NCI-H2171 (cell line): ENCODE measurements at regions not wholly inside any gene's neighbourhood (a gene's known extent, or its start where the extent isn't known, plus 50 kb on each side); places are given as distances from the start of the nearest gene placed in this dataset.
"Not testable (repeated sequence)": the region's sequence is repeated elsewhere in the genome, so short reads cannot be mapped to it uniquely, and the experiment has no call there.

ENCODE experiments used
- DNase-seq: peaks from one replicate; lab custom pipeline; 2025; lab: John Stamatoyannopoulos, UW

DNA sequence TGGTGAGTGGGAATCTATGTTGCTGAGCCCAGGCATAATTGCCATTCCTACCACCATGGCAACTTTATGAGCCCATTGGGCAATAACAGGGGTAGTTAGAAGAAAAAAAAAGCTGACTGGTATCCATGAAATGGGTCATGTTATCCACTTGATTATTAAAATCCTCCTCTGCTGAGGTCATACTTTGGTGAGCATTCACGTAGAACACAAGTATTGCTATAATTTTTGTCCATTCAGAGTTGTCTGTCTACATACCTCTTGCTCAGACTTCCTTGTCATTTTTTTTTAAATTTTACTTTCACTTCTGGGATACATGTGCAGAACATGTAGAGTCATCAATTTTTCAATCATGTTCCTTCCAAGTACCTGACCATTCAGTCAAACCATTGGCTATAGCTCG is 780.8 kb upstream of the ARRDC3 start:
- no peak for DNase-seq

DNA sequence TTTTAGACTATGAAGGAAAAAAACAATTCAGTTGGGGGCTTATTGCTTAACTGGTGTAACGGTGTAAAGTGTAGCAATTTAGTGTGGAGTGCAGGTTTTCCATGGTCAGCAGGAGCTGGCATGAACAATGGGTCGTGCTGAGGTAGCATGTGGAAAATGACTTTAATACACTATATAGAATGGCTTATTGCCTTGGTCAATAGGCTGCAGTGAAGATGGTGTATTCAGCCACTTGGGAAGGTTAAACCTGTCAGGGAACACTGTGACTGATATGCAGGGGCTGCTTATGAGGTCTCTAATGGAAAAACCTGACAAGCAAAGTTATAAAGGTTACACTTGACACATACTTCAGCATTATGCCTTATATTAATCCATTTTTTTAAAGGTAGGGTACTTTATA is 764.7 kb upstream of the ARRDC3 start:
- DNase-seq, result no peak

DNA sequence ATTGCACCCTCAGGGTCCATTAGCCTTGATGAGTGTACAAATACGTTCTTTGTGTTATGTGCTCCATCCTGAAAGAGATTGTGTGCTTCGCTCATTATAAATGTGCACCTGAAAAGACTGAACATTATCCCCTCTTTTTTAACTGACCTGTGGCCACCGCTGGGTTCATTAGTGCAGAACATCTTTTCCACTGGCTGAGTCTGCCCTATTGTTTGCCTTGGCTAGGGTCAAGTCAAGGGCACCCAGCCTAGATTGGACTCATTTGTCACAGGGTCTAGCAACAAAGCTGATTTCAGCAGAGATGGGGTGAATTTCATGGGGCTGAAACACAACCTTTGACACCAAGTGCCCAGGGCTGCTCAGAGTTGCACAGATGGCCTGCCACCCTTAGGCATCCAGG is 764.1 kb upstream of the ARRDC3 start:
- no peak for DNase-seq

DNA sequence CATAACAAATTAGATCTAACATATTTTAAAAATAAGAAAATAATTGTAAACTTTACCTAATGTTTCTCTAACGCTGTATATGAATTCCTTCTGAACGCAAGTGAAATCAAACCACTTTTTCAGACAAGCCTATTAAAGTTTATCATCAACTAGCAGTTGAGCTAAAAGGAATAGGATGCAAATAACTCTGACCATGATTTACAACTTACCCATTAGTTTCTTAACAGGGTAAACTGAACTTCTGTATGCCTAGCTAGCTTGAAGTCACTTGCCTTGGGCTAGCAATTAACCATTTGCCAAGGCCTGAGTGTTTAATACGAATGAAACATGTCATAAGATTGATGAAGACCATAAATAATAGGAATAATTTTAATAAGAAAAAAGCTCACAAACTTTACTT is 762.7 kb upstream of the ARRDC3 start:
- no peak for DNase-seq

DNA sequence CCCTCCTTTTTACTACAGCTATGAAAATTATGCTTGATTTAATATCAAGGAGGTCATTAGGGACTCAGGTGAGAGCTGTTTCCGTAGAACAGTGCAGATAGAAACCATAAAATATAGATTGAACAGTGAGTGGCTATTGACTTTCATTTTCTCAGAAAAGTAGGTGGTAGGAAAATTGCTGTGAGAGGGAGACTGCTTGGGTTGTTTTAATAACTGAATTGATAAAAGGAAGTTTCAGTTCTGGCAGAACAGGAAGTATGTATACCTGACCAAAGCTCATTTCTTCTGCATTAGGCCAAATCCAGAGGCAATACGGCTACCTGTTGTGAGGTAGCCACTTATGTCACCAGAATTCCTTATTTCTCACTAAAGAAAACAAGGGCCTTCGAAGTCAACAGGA is 761.7 kb upstream of the ARRDC3 start:
- no peak for DNase-seq

DNA sequence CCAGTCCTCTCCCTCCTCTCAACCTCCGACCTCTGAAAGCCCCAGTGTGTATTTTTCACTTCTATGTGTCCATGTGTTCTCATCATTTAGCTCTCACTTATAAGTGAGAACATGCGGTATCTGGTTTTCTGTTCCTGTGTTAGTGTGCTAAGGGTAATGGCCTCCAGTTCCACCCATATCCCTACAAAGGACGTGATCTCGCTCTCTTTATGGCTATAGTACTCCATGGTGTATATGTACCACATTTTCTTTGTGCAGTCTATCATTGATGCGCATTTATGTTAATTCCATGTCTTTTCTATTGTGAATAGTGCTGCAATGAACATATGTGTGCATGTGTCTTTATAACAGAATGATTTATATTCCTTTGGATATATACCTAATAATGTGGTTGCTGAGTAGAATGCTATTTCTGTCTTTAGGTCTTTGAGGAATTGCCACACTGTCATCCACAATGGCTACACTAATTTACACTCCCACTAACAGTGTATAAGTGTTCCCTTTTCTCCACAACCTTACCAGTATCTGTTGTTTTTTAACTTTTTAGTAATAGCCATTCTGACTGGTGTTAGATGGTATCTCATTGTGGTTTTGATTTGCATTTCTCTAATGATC is 749.3 kb upstream of the ARRDC3 start:
- DNase-seq, result not testable (repeated sequence)

DNA sequence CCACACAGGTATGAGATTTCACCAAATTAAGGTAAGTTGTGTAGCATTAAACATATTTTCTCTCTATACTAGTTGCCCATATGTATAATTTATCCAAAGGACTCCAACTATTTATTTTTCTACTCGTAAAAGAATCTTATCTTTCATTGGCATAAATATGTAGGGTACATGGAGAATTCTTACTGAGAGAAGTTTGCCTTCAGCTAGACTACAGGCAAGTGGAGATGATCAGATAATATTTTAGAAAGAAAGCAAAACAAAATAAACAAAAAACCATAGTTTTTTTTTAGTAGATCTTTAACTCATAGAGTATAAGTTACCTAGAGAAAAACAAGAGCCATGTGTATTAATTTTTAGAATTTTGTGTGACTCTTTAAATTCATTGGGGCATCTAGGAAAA is 743.1 kb upstream of the ARRDC3 start:
- DNase-seq, result no peak

DNA sequence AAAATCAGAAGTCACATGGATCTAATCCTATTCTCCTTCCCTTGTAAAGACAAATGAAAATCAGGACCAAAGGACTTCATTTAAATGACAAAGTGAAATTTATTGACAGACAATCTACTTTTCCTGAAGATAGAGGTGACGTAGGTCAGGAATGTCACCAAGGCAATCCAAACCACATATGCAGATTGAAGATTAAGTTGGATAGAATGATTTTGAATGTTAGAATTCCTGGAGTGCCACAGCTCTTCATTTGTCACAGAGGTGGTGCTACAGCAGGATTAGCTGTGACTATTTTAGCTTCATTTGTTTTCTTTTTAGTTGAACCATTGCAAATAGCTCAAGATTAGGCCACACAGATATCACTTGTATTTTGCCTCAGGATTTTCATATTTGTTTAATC is 736.0 kb upstream of the ARRDC3 start:
- DNase-seq, result no peak

DNA sequence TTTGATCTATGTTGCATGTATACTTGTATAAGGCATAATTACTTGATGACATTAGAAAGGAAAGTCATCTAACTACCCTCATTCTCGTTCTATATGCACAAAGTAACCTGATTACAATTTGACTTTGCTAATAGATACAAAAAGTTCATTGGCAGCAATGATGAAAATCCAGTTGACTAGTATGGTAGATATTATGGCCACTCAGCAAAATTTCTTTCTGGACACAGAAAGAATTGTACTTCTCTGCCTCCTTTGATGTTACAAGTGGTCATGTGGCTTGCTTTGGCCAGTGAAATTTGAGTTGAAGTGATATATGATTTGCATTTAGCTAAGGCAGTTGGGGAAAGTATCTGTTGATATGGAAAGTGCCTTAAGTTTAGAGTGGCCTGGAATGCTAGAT is 723.7 kb upstream of the ARRDC3 start:
- DNase-seq, result no peak

DNA sequence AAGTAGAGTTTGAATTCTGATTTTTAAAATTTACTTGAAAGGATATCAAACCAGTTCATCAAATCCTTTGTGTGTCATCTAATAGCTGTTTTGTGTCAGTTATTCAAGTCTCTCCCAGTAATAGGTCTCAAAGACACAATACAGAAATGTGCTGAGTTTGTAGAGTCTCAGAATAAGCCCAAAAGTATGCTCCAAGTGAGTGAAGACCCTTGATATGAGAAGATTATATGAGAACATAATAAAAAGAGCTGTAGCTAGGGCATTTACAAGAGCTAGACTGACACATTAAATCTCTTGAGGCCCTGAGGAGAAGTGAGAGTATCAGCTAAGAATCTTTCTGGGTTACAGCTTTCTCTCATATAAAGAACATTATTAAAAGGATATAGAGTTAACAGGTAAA is 721.0 kb upstream of the ARRDC3 start:
- DNase-seq, result no peak

DNA sequence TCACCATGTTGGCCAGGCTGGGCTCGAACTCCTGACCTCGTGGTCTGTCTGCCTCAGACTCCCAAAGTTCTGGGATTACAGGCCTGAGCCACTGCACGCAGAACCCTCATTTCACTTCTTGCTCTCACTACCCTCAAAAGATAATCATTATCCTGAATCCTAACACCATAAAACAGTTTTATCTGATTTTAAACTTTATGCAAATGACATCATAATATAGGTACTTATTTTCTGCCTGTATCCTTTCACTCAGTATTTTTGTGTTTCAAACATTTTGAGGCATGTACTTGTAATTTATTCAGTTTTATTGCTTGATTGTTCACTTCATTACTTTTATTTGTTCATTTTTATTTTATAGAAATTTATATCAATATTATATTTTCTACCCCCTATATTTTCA is 719.2 kb upstream of the ARRDC3 start:
- DNase-seq, result no peak

DNA sequence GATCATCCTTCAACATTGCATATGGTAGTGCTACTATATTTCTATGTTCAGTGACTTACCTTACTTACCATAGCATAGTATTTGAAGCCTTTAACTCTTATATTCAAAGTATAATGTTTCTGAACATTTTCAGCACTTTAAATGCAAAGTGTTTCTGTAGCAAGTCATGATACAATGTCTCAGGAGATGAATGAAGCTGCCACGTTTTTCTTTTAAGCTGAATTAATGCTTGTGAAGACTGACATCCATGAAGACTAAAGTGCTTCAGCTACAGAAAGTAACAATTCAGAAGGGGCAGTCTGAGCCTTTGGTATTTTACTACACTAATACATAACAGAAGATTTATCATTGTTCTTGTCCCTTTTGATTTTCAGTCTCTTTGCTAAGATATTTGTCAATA is 709.1 kb upstream of the ARRDC3 start:
- DNase-seq, result no peak

DNA sequence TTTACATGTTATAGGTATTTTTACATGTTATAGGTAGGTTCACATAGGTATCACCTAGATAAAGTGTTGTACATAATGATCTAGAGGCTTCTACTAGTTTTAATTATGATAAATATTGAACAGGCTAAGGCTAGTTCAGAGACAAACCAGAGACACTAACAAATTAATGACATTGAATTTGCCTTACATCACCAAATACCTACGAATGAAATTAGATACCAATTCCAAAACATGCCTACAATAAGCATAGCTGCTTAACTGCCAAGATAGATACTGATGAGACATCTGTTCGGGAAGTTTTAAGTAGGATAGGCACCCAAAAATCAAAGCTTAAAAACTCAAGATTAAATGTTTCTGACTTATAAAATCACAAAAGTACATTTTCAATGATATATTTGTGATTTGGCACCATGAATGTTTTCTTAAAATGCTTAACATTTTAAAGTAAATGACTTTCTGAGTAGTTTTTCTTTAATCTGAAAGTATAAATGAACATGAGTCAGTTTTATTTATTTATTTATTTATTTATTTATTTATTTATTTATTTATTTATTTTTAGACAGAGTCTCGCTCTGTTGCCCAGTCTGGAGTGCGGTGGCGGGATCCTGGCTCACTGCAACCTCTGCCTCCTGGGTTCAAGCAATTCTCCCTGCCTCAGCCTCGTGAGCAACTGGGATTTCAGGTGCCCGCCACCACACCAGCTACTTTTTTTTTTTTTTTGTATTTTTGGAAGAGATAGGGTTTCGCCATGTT is 703.1 kb upstream of the ARRDC3 start:
- no peak for DNase-seq

DNA sequence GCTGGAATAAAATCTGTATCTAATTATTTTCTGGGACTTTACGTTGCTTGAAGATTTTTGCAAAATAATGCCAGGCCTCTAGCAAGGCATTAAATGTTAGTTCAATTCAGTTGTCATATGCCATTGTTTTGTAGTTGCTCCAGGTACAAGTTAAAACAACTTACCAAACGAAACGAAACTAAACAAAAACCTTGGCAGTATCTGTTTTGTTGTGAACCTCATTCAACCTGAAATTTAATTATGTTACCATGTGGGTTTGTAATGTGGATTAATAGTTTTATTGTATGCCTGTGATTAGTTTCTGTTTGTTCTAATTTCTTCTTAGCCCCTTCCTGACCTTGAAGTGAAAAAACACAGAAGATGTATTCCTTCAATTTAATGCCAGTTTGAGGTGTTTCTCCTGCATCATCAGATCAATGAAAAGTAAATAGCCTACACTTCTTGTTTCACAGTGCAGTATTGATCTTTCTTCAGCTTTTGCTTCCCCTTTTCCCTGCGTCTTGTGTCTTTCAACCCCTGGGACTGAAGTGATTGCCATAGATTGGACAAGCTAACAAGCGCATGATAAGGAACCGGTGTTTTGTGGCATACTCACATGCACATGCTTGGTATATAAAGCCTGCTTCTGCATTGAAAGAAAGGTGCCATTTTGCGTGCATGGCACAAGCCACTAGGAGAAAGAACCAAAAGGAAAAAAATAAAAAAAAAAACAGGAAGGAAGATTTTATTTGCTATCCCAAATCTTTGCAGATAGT is 699.0 kb upstream of the ARRDC3 start:
- DNase-seq, result no peak

DNA sequence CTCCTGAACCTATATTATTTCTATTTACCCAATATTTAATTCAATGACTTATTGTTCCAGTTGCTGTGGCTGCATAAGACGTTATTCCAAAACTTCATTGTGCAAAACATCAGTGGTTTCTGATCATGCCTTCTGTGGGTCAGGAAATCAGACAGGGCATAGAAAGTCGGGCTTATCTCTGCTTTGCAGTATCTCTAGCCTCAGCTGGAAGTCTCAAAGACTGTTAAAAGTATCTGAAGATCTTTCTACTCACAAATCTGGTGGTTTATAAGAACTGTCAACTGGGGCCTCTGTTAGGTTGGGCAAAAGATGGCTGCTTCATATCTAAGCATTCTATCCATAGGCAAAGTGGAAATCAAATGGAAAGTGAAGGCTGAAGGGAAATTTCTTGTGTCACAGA is 687.7 kb upstream of the ARRDC3 start:
- DNase-seq, result no peak

DNA sequence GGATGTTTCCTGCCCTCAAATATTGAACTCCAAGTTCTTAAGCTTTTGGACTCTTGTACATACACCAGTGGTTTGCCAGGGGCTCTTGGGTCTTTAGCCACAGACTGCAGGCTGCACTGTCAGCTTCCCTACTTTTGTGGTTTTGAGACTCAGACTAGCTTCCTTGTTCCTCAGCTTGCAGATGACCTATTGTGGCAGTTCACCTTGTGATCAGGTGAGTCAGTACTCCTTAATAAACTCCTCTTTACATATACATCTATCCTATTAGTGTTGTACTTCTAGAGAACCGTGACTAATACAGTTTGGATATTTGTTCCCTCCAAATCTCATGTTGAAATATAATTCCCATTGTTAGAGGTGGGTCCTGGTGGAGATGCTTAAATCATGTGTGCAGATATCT is 681.9 kb upstream of the ARRDC3 start:
- no peak for DNase-seq

DNA sequence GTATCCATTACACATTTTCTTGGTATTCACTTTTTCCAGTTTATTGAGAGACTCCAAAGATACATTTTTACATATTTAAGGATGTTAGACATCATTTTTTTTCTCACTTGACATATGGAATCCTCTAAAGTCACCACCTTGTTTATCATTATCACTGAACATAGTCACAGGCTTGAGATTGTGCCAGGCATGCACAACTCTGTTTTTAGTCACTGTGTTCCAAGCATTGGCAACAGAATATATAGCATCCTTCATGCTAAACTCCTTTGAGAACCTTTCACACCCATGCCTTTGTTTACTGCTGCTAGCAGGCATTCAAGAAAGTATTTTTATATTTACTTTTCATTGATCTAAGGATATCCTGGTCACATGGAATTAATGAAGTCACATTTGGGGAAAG is 668.6 kb upstream of the ARRDC3 start:
- no peak for DNase-seq

DNA sequence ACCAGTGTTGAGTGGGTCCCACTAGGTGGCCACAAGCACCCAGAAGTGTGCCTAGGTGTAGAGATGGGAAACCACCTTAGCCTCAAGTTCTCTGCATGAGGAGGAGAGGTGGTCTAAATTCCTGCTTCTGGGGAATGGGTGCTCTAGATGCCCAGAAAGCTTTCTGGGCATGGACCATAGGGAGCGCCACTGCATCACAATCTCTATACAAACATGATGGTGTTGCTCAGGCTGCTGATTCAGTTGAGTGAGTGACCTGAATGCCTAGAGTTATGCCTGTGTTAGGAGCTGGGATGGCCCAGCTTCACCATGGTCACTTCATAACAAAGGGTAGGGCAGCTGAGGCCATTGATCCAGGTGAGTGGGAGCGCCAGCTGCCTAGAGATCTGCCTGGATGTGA is 667.9 kb upstream of the ARRDC3 start:
- no peak for DNase-seq

DNA sequence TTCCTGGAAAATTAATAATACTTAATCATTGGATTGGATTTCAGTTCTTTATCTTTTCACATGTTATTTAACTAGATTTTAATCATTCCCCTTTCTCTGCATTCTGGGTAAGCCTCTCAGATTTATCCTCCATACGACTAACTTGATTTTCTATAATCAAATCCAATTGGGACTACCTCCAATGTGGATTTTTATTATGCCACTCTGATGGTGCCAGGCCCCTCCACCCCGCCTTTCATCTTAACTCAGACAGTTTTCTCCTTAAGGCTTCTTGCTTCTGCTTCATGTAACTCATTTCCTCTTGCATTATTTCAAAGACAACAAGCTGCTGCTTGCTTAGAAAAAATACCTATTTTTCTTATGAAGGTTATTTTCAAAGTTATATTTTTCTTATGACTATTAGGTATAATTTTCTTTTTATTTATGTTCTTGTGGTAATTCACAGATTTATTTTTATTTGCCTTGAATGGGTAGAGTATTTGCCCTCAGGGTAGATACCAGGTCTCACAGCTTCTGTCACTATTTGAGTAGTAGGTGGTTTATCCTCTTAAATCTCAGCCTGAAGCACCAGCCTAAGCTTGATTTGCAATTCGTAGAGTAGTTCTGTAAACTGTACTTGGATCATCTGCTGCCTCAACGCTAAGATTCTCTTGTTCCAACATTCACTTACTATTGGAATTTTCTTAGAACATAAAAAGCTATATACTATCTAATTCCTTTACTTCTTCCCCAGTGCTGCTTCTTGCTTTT is 659.0 kb upstream of the ARRDC3 start:
- DNase-seq, result no peak

DNA sequence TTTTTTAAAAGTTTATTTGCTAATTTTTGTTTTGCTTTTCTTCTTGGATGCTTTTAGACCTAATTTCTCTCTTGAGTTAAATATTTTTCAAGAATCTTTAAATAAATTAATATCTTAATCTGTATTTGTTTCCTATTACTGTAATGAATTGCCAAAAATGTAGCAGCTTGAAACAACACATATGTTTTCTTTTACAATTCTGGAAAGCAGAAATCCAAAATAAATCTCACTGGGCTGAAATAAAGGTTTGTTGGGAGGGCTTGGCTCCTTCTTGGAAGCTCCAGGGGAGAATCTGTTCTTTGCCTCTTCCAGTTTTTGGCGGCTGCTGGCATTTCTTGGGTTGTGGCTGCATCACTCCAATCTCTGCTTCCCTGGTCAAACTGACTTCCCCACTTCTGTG is 658.1 kb upstream of the ARRDC3 start:
- DNase-seq, result no peak

DNA sequence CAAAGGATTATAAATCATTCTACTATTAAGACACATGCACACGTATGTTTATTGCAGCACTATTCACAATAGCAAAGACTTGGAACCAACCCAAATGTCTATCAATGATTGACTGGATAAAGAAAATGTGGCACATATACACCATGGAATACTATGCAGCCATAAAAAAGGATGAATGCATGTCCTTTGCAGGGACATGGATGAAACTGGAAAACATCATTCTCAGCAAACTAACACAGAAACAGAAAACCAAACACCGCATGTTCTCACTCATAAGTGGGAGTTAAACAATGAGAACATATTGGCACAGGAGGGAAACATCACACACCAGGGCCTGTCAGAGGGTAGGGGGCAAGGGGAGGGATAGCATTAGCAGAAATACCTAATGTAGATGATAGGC is 646.7 kb upstream of the ARRDC3 start:
- not testable (repeated sequence) for DNase-seq

DNA sequence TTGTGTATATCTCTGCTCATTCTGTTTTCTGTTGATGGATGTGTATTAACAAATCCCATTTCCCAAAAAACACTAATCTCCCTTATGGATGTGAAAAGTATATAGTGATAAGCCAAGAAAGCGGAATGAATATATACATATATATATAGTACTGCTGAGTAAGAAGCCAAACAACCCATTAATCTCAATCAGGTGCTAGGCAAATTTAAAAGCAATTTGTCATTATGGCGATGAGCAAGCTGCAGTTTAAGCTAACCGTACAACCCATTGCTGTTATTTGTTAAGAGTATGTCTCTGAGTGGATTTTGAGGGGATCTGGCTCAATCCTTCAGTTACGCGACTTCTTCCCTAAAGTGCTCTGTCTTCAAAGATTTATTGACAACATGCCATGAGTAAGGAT is 640.4 kb upstream of the ARRDC3 start:
- DNase-seq, result no peak

DNA sequence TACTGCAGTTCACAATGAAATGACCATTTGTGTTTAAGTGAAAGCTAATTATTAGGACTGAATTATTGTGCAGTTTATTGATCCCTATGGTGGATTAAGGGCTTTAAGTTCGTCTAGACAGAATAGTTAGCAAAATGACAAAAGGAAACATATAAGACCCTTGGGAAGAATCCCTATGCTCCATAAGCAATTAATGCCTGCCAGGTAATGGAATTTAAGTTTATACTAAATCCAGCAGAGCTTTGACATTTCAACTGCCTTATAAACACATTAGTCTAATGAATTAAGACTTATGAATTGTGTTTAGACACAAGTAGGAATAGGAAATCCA is 640.0 kb upstream of the ARRDC3 start:
- DNase-seq, result no peak
